ENCODE measurements at regions not wholly inside any gene's neighbourhood (a gene's known extent, or its start where the extent isn't known, plus 50 kb on each side); places are given as distances from the start of the nearest gene placed in this dataset.
A peak's percentile ranks its signal among the peaks of the same experiment; 100 is the strongest.

DNA sequence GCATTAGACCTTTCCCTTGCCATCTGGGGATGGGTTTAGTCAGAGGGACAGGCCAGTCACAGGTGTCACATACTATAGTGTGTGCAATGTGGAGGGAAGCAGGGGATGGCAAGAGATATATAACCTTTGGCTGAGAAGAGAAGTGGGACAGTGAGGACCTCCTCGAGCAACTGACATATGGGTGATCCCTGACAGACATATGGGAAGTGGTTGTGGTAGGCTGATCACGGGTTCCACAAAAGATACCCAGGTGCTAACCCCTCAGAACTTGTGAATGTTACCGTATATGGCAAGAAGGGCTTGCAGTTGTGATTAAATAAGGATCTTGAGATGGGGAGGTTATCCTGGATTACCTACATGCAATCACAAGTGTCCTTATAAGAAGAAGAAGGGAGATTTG, 188.1 kb upstream of the MPHOSPH6 start:
- DNase-seq (ENCODE audit: low read depth), result no peak

GRCh38 chr16:82357237-82357636, 187.2 kb upstream of the MPHOSPH6 start:
- no peak for DNase-seq (ENCODE audit: low read depth)

DNA sequence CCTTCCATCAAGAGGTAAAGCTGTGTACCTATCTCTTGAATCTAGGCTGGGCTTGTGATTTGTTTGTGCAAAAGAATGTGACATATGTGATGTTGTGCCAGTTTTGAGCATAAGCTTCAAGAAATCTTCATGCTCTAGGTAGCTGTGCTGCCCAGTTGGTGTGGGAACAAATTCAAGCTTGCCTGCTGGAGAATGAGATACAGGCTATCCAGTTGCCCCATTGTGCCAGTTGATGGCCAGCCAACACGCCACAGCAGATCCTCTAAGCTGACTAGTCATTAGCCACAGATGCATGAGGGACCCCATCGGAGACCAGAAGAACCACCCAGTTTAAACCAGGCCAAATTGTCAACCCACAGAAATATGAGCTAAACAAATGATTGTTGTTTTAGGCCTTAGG, 180.5 kb upstream of the MPHOSPH6 start:
- no peak for DNase-seq (ENCODE audit: low read depth)

GRCh38 chr16:82345318-82345717, 175.3 kb upstream of the MPHOSPH6 start:
- no peak for DNase-seq (ENCODE audit: low read depth)

DNA sequence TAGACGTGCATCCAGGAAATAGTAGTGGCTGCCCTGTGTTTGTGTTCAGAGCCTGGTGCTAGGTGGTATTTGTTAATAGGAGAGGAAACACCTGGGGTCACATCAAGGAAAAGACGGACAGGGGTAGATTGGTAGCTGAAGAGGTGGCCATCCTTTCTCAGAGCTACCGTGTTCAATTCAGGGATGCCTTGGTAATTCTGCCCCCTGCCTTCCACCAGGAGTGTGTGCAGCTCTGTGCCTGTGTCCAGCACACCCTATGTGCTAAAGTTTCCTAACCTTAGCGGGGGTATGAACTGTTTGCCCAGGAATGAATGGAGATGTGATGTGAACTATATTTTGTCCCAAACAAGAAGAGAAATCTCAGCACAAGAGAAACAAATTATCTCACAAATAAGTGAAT, 174.1 kb upstream of the MPHOSPH6 start:
- no peak for DNase-seq (ENCODE audit: low read depth)

- DNase-seq (ENCODE audit: low read depth), result no peak
Measured at GRCh38 chr16:82341146-82341669, 171.2 kb upstream of the MPHOSPH6 start.

DNA sequence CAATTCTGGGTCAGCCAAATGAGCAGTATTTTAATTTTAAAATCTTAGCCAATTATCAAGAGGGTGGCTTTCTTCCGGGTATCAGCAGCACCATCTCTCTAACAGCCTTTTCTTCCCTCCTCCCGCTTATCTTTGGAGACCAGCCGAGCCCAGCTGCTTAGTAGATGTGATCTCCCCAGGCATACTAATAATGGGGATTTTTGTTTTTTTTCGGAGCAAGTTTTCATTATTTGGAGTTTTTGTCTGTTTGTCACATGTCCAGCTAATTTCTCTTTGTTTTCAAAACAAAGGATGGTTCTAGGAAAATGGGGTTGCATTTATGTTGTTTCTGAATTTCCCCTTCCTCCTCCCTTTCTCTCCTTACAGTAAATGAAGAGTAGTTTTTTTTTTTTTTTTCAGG, 170.5 kb upstream of the MPHOSPH6 start:
- peak; percentile 2 for DNase-seq (ENCODE audit: low read depth)

- DNase-seq (ENCODE audit: low read depth), result no peak
Measured at GRCh38 chr16:82337355-82337754, 167.3 kb upstream of the MPHOSPH6 start.

DNA sequence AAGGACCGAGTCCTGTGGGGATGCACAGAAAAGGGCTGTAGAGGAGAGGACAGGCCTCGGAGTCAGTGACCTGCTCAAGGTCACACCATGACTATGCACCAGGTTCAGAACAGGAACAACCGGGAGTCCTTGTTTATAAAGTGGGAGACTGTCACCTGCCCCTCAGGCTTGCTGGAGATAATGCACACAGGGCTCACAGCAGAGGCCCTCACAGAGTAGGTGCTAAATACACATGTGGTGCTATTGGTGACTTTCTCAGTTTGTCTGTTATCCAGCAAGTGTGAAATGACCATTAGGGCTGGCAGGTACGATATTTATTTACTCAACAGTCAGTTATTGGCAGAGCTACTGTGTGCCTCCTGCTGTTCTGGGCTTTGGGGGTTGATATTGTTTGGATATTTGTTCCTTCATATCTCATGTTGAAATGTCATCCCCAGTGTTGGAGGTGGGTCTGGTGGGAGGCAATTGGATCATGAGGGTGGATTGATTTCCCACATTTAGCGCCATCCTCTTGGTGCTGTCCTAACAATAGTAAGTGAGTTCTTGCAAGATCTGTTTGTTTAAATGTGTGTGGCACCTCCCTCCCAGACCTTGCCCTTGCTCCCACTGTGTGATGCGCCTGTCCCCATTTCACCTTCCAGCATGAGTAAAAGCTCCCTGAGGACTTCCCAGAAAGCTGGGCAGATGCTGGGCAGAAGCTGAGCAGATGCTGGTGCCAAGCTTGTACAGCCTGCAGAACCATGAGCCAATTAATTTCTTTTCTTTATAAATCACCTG, 162.1 kb upstream of the MPHOSPH6 start:
- DNase-seq (ENCODE audit: low read depth), result no peak

DNA sequence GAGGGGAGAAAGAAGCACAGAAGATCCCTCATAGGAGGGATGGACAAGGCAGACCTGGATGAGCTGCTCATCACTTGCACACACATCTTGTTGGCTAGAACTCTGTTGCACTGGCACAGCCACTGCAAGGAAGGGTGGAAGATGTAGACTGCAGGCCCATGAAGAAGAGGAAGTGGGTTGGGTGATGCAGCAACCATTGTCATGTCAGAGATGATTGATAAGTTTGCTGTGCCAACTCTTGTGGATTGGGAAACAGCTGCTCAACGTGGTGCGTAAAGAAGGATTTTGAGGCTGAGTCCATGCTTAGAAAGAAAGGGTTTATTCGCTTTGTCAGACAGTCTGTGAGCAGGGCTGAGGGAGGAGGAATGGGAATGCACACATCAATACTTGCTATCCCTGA, 161.4 kb upstream of the MPHOSPH6 start:
- DNase-seq (ENCODE audit: low read depth), result no peak

- DNase-seq (ENCODE audit: low read depth), result no peak
Measured at GRCh38 chr16:82329504-82330192, 159.6 kb upstream of the MPHOSPH6 start.

DNA sequence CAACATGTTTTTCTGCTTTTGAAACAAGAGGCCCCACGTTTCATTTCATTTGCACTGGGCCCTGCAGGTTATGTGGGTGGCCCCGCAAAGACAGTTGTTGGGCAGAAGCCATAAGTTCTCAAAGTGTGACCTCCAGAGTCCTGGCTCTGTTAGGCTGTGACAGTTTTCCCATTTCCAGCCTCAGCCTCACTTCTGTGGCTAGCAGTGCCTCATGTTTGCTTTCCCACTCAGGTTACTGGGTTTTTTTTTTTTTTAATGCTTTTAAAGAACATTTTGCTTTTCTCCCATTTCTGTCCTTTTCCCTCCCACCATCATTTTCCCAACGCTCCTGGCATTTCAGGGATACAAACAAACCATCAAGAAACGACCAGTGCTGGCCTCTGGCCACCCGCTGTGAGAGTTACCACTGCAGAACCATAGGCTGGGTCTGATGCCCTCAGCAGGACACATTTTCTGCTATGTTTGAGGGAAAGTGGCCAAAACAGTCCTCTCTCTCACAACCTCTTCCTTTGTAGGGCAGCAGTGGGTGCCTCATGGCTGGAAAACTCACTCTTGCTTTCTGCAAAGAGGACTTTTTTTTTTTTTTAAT, 159.0 kb upstream of the MPHOSPH6 start:
- no peak for DNase-seq (ENCODE audit: low read depth)

DNA sequence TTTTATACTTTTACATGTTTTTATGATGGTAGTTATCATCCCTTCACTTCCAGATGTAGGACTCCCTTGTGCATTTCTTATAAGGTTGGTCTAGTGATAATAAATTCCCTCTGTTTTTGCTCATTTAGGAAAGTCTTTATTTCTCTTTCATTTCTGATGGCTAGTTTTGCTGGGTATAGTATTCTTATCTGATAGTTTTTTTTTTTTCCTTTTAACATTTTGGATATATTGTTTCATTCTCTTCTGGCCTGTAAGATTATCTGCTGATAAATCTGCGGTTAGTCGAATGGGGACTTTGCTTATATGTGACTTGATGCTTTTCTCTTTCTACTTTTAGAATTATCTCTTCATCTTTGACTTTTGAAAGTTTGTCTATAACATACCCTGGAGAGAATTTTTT, 153.1 kb upstream of the MPHOSPH6 start:
- no peak for DNase-seq (ENCODE audit: low read depth)

- no peak for DNase-seq (ENCODE audit: low read depth)
Measured at GRCh38 chr16:82322177-82322576, 152.2 kb upstream of the MPHOSPH6 start.

DNA sequence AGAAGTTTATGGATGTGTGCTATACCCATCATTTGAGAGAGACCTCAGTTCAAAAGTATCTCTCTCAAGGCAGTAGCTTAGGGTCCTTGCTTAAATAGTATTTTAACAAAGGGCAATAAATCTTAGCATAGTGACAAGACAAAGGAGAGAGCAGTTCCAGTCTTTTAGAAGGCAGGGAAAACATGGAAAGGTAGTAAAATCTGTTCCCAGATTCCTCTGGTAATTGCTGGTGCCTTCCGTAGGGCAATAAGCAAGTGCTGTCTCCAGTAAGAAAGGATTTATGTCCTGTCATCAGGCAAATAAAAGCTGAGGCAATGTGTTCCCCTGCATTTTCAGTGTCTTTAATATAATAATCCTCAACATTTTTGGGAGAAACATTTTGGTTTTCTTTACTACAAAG, 149.0 kb upstream of the MPHOSPH6 start:
- DNase-seq (ENCODE audit: low read depth), result no peak

GRCh38 chr16:82317411-82318167, 147.6 kb upstream of the MPHOSPH6 start:
- DNase-seq (ENCODE audit: low read depth), result no peak

DNA sequence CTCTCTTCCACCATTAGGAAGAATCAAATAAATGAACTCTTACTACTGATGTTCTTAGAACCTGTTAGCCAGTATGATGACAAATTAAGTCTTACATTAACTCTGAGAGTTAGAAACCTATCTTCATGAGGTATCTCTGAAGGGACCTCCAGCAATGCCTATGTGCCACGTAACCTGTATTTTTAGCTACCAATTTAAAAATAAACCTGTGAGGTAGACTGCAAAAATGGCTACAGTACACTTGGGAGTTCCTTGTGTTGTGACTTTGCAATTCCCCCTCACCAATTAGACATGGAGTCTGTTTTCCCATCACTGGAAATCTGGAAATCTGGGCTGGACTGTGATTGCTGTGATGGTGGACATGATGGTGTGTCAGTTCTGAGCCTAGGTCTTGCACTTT, 143.7 kb upstream of the MPHOSPH6 start:
- no peak for DNase-seq (ENCODE audit: low read depth)

GRCh38 chr16:82311528-82311927, 141.5 kb upstream of the MPHOSPH6 start:
- DNase-seq (ENCODE audit: low read depth), result no peak

- DNase-seq (ENCODE audit: low read depth), result no peak
Measured at GRCh38 chr16:82302042-82302727, 132.2 kb upstream of the MPHOSPH6 start.

DNA sequence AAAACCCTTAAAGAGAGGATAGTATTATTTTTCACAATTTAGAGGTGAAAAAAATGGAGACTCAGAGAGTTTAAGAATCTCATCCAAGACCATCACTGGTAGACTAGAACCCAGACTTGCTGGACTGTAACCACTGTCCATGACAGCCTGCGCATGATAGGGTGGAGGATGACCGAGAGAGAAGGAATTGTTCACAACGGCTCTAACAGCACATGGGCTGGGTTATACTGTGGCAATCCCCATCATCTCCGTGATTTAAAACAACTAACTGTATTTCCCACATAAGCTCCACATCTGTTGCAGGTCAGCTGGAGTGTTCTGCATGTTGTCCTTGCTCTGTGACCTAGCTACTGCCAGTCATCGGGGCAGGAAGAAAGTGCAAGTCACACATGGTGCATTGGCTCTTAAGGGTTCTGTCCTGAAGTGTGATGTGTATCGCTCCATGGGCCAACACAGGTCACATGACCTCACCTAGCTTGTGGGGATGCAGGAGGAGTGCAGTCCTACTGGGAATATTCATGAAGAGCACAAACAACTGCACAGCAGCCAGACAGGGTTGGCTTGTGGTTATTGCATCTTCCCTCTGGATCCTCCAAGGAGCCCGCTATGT, 131.2 kb upstream of the MPHOSPH6 start:
- no peak for DNase-seq (ENCODE audit: low read depth)

- DNase-seq (ENCODE audit: low read depth), result no peak
Measured at GRCh38 chr16:82300374-82300951, 130.4 kb upstream of the MPHOSPH6 start.

All from CMK (cell line).